Epithelial cell of proximal tubule (primary cell): ENCODE measurements at regions not wholly inside any gene's neighbourhood (a gene's known extent, or its start where the extent isn't known, plus 50 kb on each side); places are given as distances from the start of the nearest gene placed in this dataset.

Experiments used
- DNase-seq: peaks from one replicate; pipeline ENCODE4 v3.0.0-alpha.2; 2011; ENCODE audit warnings: low read depth
- H3K4me3 ChIP-seq: 2 replicates; pipeline ENCODE4 v1.5.1; 2011; ENCODE audit warnings: low read depth, mild to moderate bottlenecking, low read length
- CTCF ChIP-seq: conservative IDR thresholded peaks from 2 replicates; pipeline ENCODE4 v1.5.1; 2012; ENCODE audit warnings: low read depth, mild to moderate bottlenecking, low read length

GRCh38 chr11:11780858-11781257, 60.9 kb upstream of the USP47 start:
- no peak for DNase-seq
- no peak overlapping the region for H3K4me3 ChIP-seq
- no peak for TF ChIP-seq CTCF

GRCh38 chr11:11779975-11780374, 61.8 kb upstream of the USP47 start:
- no peak for TF ChIP-seq CTCF
- DNase-seq: no peak
- H3K4me3 ChIP-seq: no peak overlapping the region

GRCh38 chr11:11777897-11778296, 63.9 kb upstream of the USP47 start:
- DNase-seq: no peak
- no peak for TF ChIP-seq CTCF
- H3K4me3 ChIP-seq: no peak overlapping the region

- no peak for TF ChIP-seq CTCF
Measured at GRCh38 chr11:11776714-11777113, 65.1 kb upstream of the USP47 start.

GRCh38 chr11:11774928-11775327, 66.8 kb upstream of the USP47 start:
- no peak overlapping the region for H3K4me3 ChIP-seq
- no peak for DNase-seq
- no peak for TF ChIP-seq CTCF

More at GRCh38 chr11:11776714-11777113, 65.1 kb upstream of the USP47 start:
- no peak for DNase-seq
- no peak overlapping the region for H3K4me3 ChIP-seq

- H3K4me3 ChIP-seq: no peak overlapping the region
- TF ChIP-seq CTCF: no peak
- DNase-seq: no peak
Measured at GRCh38 chr11:11772865-11773515, 68.8 kb upstream of the USP47 start.

GRCh38 chr11:11770921-11771486, 70.8 kb upstream of the USP47 start:
- DNase-seq: no peak
- TF ChIP-seq CTCF: no peak
- no peak overlapping the region for H3K4me3 ChIP-seq
